Rectal smooth muscle tissue (tissue), 1 donor: ENCODE measurements at regions not wholly inside any gene's neighbourhood (a gene's known extent, or its start where the extent isn't known, plus 50 kb on each side); places are given as distances from the start of the nearest gene placed in this dataset.
"Not testable (repeated sequence)": the region's sequence is repeated elsewhere in the genome, so short reads cannot be mapped to it uniquely, and the experiment has no call there.

Source experiments
- H3K27ac ChIP-seq: one replicate; pipeline ENCODE4 v1.7.0; 2013; ENCODE audit warnings: low read depth, low read length, inconsistent platforms
- H3K27me3 ChIP-seq: one replicate; pipeline ENCODE4 v1.7.0; 2013; ENCODE audit warnings: low read length; ENCODE audit not compliant: control insufficient read depth, insufficient read depth
- H3K36me3 ChIP-seq: one replicate; pipeline ENCODE4 v1.7.0; 2013; ENCODE audit warnings: low read length; ENCODE audit not compliant: control insufficient read depth, insufficient read depth
- H3K4me1 ChIP-seq: one replicate; pipeline ENCODE4 v1.7.0; 2013; ENCODE audit warnings: low read length; ENCODE audit not compliant: control insufficient read depth, insufficient read depth
- H3K4me3 ChIP-seq: one replicate; pipeline ENCODE4 v1.7.0; 2013; ENCODE audit warnings: low read length
- H3K9ac ChIP-seq: one replicate; pipeline ENCODE4 v1.7.0; 2013; ENCODE audit warnings: low read length

GRCh38 chr14:49250517-49250916, 335.7 kb downstream of the RPS29 start:
- H3K9ac ChIP-seq, result no peak overlapping the region
- no peak overlapping the region for H3K27ac ChIP-seq
- no peaks in the 10 kb centered on the region for H3K4me1 ChIP-seq
- H3K4me3 ChIP-seq, result no peak overlapping the region
- H3K27me3 ChIP-seq, result no peaks in the 10 kb centered on the region
- no peaks in the 10 kb centered on the region for H3K36me3 ChIP-seq

- no peaks in the 10 kb centered on the region for H3K36me3 ChIP-seq
- H3K27ac ChIP-seq, result no peak overlapping the region
- no peaks in the 10 kb centered on the region for H3K27me3 ChIP-seq
- H3K4me1 ChIP-seq, result no peaks in the 10 kb centered on the region
- no peak overlapping the region for H3K4me3 ChIP-seq
- H3K9ac ChIP-seq, result no peak overlapping the region
Observed at GRCh38 chr14:49250109-49250508, 336.1 kb downstream of the RPS29 start.

GRCh38 chr14:49249022-49249421, 337.2 kb downstream of the RPS29 start:
- H3K4me1 ChIP-seq, result no peaks in the 10 kb centered on the region
- H3K9ac ChIP-seq, result no peak overlapping the region
- H3K4me3 ChIP-seq, result no peak overlapping the region
- no peak overlapping the region for H3K27ac ChIP-seq
- no peaks in the 10 kb centered on the region for H3K36me3 ChIP-seq
- no peaks in the 10 kb centered on the region for H3K27me3 ChIP-seq

GRCh38 chr14:49243777-49244176, 342.4 kb downstream of the RPS29 start:
- not testable (repeated sequence) for H3K9ac ChIP-seq, H3K27ac ChIP-seq, H3K27me3 ChIP-seq, H3K36me3 ChIP-seq, H3K4me1 ChIP-seq, H3K4me3 ChIP-seq

- Histone ChIP-seq H3K36me3 (no peaks in the 10 kb centered on the region), H3K4me3 (no peak overlapping the region), H3K9ac (no peak overlapping the region), H3K27ac (no peak overlapping the region), H3K27me3 (no peaks in the 10 kb centered on the region), H3K4me1 (no peaks in the 10 kb centered on the region)
Observed at GRCh38 chr14:49240383-49240782, 345.8 kb downstream of the RPS29 start.

GRCh38 chr14:49228552-49228951, 357.6 kb downstream of the RPS29 start:
- Histone ChIP-seq H3K4me1 (no peaks in the 10 kb centered on the region), H3K27ac (no peak overlapping the region), H3K9ac (no peak overlapping the region), H3K27me3 (no peaks in the 10 kb centered on the region), H3K4me3 (no peak overlapping the region), H3K36me3 (no peaks in the 10 kb centered on the region)

- no peaks in the 10 kb centered on the region for H3K27me3 ChIP-seq
- H3K4me1 ChIP-seq, result no peaks in the 10 kb centered on the region
- H3K27ac ChIP-seq, result no peak overlapping the region
- H3K4me3 ChIP-seq, result no peak overlapping the region
- H3K36me3 ChIP-seq, result no peaks in the 10 kb centered on the region
- H3K9ac ChIP-seq, result no peak overlapping the region
Observed at GRCh38 chr14:49221316-49221715, 364.9 kb downstream of the RPS29 start.

- Histone ChIP-seq H3K4me1 (no peaks in the 10 kb centered on the region), H3K36me3 (no peaks in the 10 kb centered on the region), H3K4me3 (no peak overlapping the region), H3K27me3 (no peaks in the 10 kb centered on the region), H3K9ac (no peak overlapping the region), H3K27ac (no peak overlapping the region)
Observed at GRCh38 chr14:49220492-49220891, 365.7 kb downstream of the RPS29 start.

- no peaks in the 10 kb centered on the region for H3K4me1 ChIP-seq
- no peaks in the 10 kb centered on the region for H3K27me3 ChIP-seq
- H3K36me3 ChIP-seq, result no peaks in the 10 kb centered on the region
- no peak overlapping the region for H3K9ac ChIP-seq
- H3K27ac ChIP-seq, result no peak overlapping the region
- no peak overlapping the region for H3K4me3 ChIP-seq
Observed at GRCh38 chr14:49218436-49219092, 367.6 kb downstream of the RPS29 start.

- H3K27me3 ChIP-seq, result no peaks in the 10 kb centered on the region
- no peaks in the 10 kb centered on the region for H3K4me1 ChIP-seq
- H3K4me3 ChIP-seq, result no peak overlapping the region
- no peak overlapping the region for H3K9ac ChIP-seq
- H3K36me3 ChIP-seq, result no peaks in the 10 kb centered on the region
- no peak overlapping the region for H3K27ac ChIP-seq
Observed at GRCh38 chr14:49212721-49213120, 373.5 kb downstream of the RPS29 start.

GRCh38 chr14:49209416-49209815, 376.8 kb downstream of the RPS29 start:
- Histone ChIP-seq H3K27me3 (no peaks in the 10 kb centered on the region), H3K9ac (no peak overlapping the region), H3K36me3 (no peaks in the 10 kb centered on the region), H3K27ac (no peak overlapping the region), H3K4me1 (no peaks in the 10 kb centered on the region), H3K4me3 (no peak overlapping the region)

GRCh38 chr14:49206828-49207227, 379.4 kb downstream of the RPS29 start:
- Histone ChIP-seq H3K27me3 (no peaks in the 10 kb centered on the region), H3K27ac (no peak overlapping the region), H3K36me3 (no peaks in the 10 kb centered on the region), H3K9ac (no peak overlapping the region), H3K4me1 (no peaks in the 10 kb centered on the region), H3K4me3 (no peak overlapping the region)

GRCh38 chr14:49203676-49204075, 382.5 kb downstream of the RPS29 start:
- Histone ChIP-seq H3K4me3 (no peak overlapping the region), H3K9ac (no peak overlapping the region), H3K4me1 (no peaks in the 10 kb centered on the region), H3K27ac (no peak overlapping the region), H3K36me3 (no peaks in the 10 kb centered on the region), H3K27me3 (no peaks in the 10 kb centered on the region)
